ENCODE measurements at regions not wholly inside any gene's neighbourhood (a gene's known extent, or its start where the extent isn't known, plus 50 kb on each side); places are given as distances from the start of the nearest gene placed in this dataset.
"Not testable (repeated sequence)": the region's sequence is repeated elsewhere in the genome, so short reads cannot be mapped to it uniquely, and the experiment has no call there.

GRCh38 chr7:124251636-124252035, 218.8 kb upstream of the TMEM229A start:
- peak overlapping the region in 1 of 3 experiments; percentile 34 for H3K27ac Mint-ChIP-seq

GRCh38 chr7:124250297-124251034, 217.6 kb upstream of the TMEM229A start:
- H3K27ac Mint-ChIP-seq = no peak overlapping the region
- H3K9me3 Mint-ChIP-seq = peaks cover 3% of the 10 kb centered on the region
- no peaks in the 10 kb centered on the region for H3K36me3 Mint-ChIP-seq (ENCODE audit: low read depth)
- H3K4me3 Mint-ChIP-seq = no peak overlapping the region
- peaks cover 8% of the 10 kb centered on the region for H3K4me1 Mint-ChIP-seq
- no peak for TF ChIP-seq CTCF (IDR thresholded peaks at IDR 0.05; ENCODE audit: unreplicated experiment in 3 of 3)
- H3K27me3 Mint-ChIP-seq (ENCODE audit: low read depth) = no peaks in the 10 kb centered on the region

More at GRCh38 chr7:124251636-124252035, 218.8 kb upstream of the TMEM229A start:
- Mint-ChIP-seq H3K4me1 (peaks cover 8% of the 10 kb centered on the region), H3K9me3 (peaks cover 3% of the 10 kb centered on the region), H3K4me3 (no peak overlapping the region), H3K36me3 (ENCODE audit: low read depth) (no peaks in the 10 kb centered on the region), H3K27me3 (ENCODE audit: low read depth) (no peaks in the 10 kb centered on the region)
- TF ChIP-seq CTCF (IDR thresholded peaks at IDR 0.05; ENCODE audit: unreplicated experiment in 3 of 3) = no peak

- Mint-ChIP-seq H3K36me3 (ENCODE audit: low read depth) (no peaks in the 10 kb centered on the region), H3K4me1 (peaks cover 8% of the 10 kb centered on the region), H3K4me3 (no peak overlapping the region), H3K27ac (no peak overlapping the region), H3K27me3 (ENCODE audit: low read depth) (no peaks in the 10 kb centered on the region), H3K9me3 (peaks cover 3% of the 10 kb centered on the region)
- no peak for TF ChIP-seq CTCF (IDR thresholded peaks at IDR 0.05; ENCODE audit: unreplicated experiment in 3 of 3)
Observed at GRCh38 chr7:124247691-124248090, 214.8 kb upstream of the TMEM229A start.

DNA sequence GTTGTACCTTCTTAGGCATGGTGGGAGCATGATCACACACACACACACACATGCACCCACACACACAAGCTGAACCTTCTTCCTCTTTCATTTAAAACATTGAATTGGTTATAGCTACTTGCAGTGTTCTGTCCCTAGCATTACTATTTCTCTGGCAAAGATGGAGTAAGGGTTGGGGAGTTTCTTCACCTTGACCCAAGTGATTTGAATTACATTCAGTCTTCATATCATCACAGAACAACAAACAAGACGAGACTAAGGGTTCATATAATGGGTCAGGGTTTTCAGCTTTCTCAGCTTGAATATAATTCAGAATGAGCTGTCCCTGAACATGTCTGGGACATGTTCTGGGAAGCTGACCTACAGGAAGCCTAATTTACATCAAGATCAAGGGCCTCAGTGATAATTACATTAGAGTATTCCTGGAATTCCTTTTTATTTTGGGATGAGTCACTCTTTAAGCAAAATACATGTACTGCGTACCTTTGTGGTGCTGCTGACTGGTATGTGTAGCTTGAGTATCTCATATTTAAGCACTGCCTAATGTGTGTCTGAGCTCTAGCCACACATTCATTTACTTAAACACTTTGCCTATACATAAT, 213.5 kb upstream of the TMEM229A start:
- H3K4me3 Mint-ChIP-seq = no peak overlapping the region
- H3K9me3 Mint-ChIP-seq = peaks cover 3% of the 10 kb centered on the region
- no peaks in the 10 kb centered on the region for H3K36me3 Mint-ChIP-seq (ENCODE audit: low read depth)
- TF ChIP-seq CTCF (IDR thresholded peaks at IDR 0.05; ENCODE audit: unreplicated experiment in 3 of 3) = no peak
- H3K27me3 Mint-ChIP-seq (ENCODE audit: low read depth) = no peaks in the 10 kb centered on the region
- peaks cover 8% of the 10 kb centered on the region for H3K4me1 Mint-ChIP-seq
- no peak overlapping the region for H3K27ac Mint-ChIP-seq

DNA sequence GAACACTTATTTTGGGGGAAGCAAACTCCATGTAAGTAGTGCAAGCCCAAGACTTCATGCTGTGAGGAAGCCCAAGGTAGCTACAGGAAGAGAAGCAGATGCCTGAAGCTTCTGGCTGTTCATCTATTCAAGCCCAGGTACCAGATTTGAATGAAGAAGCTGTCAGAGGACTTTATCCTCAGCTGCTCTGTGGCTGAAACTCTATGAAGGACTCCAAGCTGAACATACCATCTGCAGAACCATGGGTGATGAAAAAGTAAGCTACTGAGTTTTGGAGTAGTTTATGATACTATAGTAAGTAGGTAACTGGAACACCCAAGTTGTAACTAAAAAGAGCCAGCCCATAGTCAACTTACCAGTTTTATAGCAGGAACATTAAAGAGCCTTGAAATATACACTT, 211.6 kb upstream of the TMEM229A start:
- H3K27ac Mint-ChIP-seq; H3K9me3 Mint-ChIP-seq; H3K27me3 Mint-ChIP-seq (ENCODE audit: low read depth); H3K36me3 Mint-ChIP-seq (ENCODE audit: low read depth); H3K4me3 Mint-ChIP-seq; H3K4me1 Mint-ChIP-seq: not testable (repeated sequence)

GRCh38 chr7:124219681-124220080, 186.8 kb upstream of the TMEM229A start:
- H3K4me3 Mint-ChIP-seq = no peak overlapping the region
- H3K9me3 Mint-ChIP-seq = peaks cover 11% of the 10 kb centered on the region
- H3K27me3 Mint-ChIP-seq (ENCODE audit: low read depth) = peaks cover 5% of the 10 kb centered on the region
- TF ChIP-seq CTCF (IDR thresholded peaks at IDR 0.05; ENCODE audit: unreplicated experiment in 3 of 3) = no peak
- no peak overlapping the region for H3K27ac Mint-ChIP-seq
- no peaks in the 10 kb centered on the region for H3K36me3 Mint-ChIP-seq (ENCODE audit: low read depth)
- peaks cover 11% of the 10 kb centered on the region for H3K4me1 Mint-ChIP-seq
